ENCODE measurements at regions not wholly inside any gene's neighbourhood (a gene's known extent, or its start where the extent isn't known, plus 50 kb on each side); places are given as distances from the start of the nearest gene placed in this dataset.

DNA sequence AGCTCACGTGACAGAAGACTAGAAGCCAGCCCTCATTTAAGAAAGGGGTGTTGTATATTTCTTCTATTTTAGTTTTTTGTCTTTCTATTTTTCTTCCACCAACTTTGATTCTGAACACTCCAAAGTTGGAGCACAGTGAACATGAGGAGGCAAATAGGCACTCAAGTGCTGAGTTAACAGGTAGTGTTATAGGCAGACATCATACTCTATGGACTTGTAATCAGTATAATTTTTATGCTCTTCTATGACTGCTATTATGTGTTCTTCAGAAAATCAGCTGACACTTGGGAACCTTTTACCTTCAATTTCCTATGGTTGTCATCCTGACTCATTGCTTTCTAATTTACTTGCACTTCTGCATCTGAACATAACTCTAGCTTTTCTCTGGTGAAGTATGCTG, 396.3 kb upstream of the EYS start:
- intact Hi-C loops (cut with micrococcal nuclease) (no loop called here), dilution Hi-C loops (cut with MboI; ENCODE audit: extremely low pct_ligation_motif_present, low sequenced_read_pairs) (no loop called here)
- Histone ChIP-seq H3K27ac (ENCODE audit: insufficient read depth, low read depth, low read length) (no peak overlapping the region), H3K4me1 (ENCODE audit: control insufficient read depth, extremely low read depth, insufficient read depth, low read length) (no peaks in the 10 kb centered on the region), H4K20me1 (replicated peaks; ENCODE audit: control insufficient read depth, extremely low read depth, insufficient read depth, low read length) (no peaks in the 10 kb centered on the region), H3K4me3 (replicated peaks in 1 of 3; ENCODE audit: insufficient read depth in 1 of 3, low read depth in 1 of 3, low read length in 3 of 3) (no peak overlapping the region), H3K27me3 (ENCODE audit: control insufficient read depth in 2 of 2, insufficient read depth in 2 of 2, low read length in 2 of 2) (no peaks in the 10 kb centered on the region), H3K9ac (replicated peaks; ENCODE audit: extremely low read depth, insufficient read depth, low read length) (no peak overlapping the region), H3K79me2 (ENCODE audit: control insufficient read depth, insufficient read depth, low read length) (no peaks in the 10 kb centered on the region), H2AFZ (ENCODE audit: low read depth, low read length) (no peak overlapping the region), H3K4me2 (ENCODE audit: insufficient read depth, low read length) (no peak overlapping the region), H3K36me3 (ENCODE audit: control insufficient read depth in 2 of 2, extremely low read depth in 1 of 2, insufficient read depth in 2 of 2, low read length in 2 of 2) (no peaks in the 10 kb centered on the region), H3K9me3 (replicated peaks; ENCODE audit: control insufficient read depth, insufficient read depth, low read length) (peaks cover 2% of the 10 kb centered on the region), H3K9me1 (replicated peaks; ENCODE audit: control insufficient read depth, extremely low read depth, insufficient read depth, low read length) (no peaks in the 10 kb centered on the region)
- CTCF ChIA-PET: no interaction called here
- no TSS peak for BruUV-seq (replicated peaks)
- POLR2A ChIA-PET: no interaction called here
- FAIRE-seq: no peak
- TF ChIP-seq, protein P1, sequence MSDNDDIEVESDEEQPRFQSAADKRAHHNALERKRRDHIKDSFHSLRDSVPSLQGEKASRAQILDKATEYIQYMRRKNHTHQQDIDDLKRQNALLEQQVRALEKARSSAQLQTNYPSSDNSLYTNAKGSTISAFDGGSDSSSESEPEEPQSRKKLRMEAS (IDR thresholded peaks at IDR 0.05; ENCODE audit: insufficient read depth, insufficient read length): no peak
- TF ChIP-seq POLR2A (IDR thresholded peaks at IDR 0.05; ENCODE audit: low read depth, low read length): no peak
- TF ChIP-seq, protein P2, sequence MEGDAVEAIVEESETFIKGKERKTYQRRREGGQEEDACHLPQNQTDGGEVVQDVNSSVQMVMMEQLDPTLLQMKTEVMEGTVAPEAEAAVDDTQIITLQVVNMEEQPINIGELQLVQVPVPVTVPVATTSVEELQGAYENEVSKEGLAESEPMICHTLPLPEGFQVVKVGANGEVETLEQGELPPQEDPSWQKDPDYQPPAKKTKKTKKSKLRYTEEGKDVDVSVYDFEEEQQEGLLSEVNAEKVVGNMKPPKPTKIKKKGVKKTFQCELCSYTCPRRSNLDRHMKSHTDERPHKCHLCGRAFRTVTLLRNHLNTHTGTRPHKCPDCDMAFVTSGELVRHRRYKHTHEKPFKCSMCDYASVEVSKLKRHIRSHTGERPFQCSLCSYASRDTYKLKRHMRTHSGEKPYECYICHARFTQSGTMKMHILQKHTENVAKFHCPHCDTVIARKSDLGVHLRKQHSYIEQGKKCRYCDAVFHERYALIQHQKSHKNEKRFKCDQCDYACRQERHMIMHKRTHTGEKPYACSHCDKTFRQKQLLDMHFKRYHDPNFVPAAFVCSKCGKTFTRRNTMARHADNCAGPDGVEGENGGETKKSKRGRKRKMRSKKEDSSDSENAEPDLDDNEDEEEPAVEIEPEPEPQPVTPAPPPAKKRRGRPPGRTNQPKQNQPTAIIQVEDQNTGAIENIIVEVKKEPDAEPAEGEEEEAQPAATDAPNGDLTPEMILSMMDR (IDR thresholded peaks at IDR 0.05; ENCODE audit: extremely low read depth in 1 of 2, insufficient read depth in 1 of 2, low read depth in 1 of 2, low read length in 2 of 2): no peak
- TF ChIP-seq JUN (IDR thresholded peaks at IDR 0.05; ENCODE audit: borderline replicate concordance, insufficient read depth, insufficient read length, low read depth): no peak
- no peak for TF ChIP-seq EZH2 (IDR thresholded peaks at IDR 0.05; ENCODE audit: borderline replicate concordance, low read depth, low read length, severe bottlenecking)
- TF ChIP-seq GATA2 (IDR thresholded peaks at IDR 0.05; ENCODE audit: insufficient read depth, insufficient read length, low read depth, low read length): no peak
- no peak for TF ChIP-seq MYC (IDR thresholded peaks at IDR 0.05; ENCODE audit: low read depth, low read length)
- no peak for TF ChIP-seq FOS (IDR thresholded peaks at IDR 0.05; ENCODE audit: borderline replicate concordance, insufficient read depth, low read length)
- no peak for TF ChIP-seq POLR2AphosphoS5 (IDR thresholded peaks at IDR 0.05; ENCODE audit: insufficient read depth, low read depth, low read length)
- no peak for DNase-seq (ENCODE audit: low read depth, low spot score)

Data from endothelial cell of umbilical vein (primary cell).